Spleen (tissue), 7 donors: ENCODE measurements at regions not wholly inside any gene's neighbourhood (a gene's known extent, or its start where the extent isn't known, plus 50 kb on each side); places are given as distances from the start of the nearest gene placed in this dataset.

Experiments
- POLR2A ChIP-seq, 3 donors: fragments of 450-650 bp; IDR thresholded peaks; one replicate each; pipeline ENCODE4 v1.5.1; 2017; ENCODE audit warnings: antibody characterized with exemption in 3 of 3, mild to moderate bottlenecking in 1 of 3
- POLR2AphosphoS5 ChIP-seq, 3 donors: sonication (generic); formaldehyde crosslinking; IDR thresholded peaks; one replicate each; pipeline ENCODE4 v1.5.1; 2017; ENCODE audit warnings: antibody characterized with exemption in 3 of 3
- TF ChIP-seq, protein P1 (sequence below), 11 experiments: fragments of 200-600 bp in 7 of 11; fragments of 450-650 bp in 4 of 11; sonication (generic) in 4 of 11; IDR thresholded peaks in 8 of 11; conservative IDR thresholded peaks in 3 of 11; 1 replicate in 7 of 11; 2 replicates in 4 of 11; pipeline versions ENCODE4 v1.4.0 to v1.8.0; 2016 to 2021; ENCODE audit warnings: antibody characterized with exemption in 11 of 11, inconsistent platforms in 4 of 11, mild to moderate bottlenecking in 1 of 11
- donor health status: DM: no; HTN: no; CAD: no; lungs with moderate emphysema.
- donor health status: DM: no; HTN: no; CAD: no.
- donor health status: DM: no; HTN: no; CAD: no.

DNA sequence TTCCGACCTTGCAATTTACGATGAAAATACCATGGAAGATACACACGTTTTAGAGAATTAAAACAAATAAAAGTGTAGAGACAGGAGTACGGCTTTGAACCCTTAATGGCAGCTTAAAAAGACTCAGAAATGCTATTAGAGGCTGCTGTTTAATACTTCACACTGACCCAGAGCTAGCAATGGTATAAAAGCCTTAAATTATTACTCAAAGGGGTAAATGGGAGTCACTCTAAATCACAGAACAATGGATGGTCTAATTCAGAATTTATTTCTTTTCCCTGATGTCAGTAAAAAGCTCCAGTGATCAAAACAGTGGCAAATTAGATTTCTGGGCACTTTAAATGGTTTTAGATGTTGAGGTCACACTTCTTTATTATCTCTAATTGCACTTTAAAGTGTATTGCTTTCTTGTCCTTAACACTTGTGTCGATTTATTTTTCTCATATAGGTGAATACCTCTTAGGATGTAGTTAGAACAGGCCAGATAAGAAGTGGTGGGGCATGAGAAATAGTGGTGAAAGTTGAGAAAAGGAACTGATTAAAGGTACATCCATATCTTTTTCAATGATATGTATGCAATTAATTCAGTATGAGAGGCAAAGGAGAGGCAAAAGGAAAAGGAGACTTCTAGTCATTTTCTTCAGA is 252.4 kb upstream of the ANKRD50 start:
- TF ChIP-seq, protein P1, sequence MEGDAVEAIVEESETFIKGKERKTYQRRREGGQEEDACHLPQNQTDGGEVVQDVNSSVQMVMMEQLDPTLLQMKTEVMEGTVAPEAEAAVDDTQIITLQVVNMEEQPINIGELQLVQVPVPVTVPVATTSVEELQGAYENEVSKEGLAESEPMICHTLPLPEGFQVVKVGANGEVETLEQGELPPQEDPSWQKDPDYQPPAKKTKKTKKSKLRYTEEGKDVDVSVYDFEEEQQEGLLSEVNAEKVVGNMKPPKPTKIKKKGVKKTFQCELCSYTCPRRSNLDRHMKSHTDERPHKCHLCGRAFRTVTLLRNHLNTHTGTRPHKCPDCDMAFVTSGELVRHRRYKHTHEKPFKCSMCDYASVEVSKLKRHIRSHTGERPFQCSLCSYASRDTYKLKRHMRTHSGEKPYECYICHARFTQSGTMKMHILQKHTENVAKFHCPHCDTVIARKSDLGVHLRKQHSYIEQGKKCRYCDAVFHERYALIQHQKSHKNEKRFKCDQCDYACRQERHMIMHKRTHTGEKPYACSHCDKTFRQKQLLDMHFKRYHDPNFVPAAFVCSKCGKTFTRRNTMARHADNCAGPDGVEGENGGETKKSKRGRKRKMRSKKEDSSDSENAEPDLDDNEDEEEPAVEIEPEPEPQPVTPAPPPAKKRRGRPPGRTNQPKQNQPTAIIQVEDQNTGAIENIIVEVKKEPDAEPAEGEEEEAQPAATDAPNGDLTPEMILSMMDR (IDR thresholded peaks at IDR 0.05 in 8 of 11, conservative IDR thresholded peaks at IDR 0.05 in 3 of 11), result no peak
- TF ChIP-seq POLR2A (IDR thresholded peaks at IDR 0.05) (no peak), POLR2AphosphoS5 (IDR thresholded peaks at IDR 0.05) (no peak)
